Mesenchymal stem cell (in vitro differentiated cells and primary cell): ENCODE measurements at regions not wholly inside any gene's neighbourhood (a gene's known extent, or its start where the extent isn't known, plus 50 kb on each side); places are given as distances from the start of the nearest gene placed in this dataset.

Experiments used
- DNase-seq: peaks from one replicate; pipeline ENCODE4 v3.0.0-alpha.2; 2013
- H2AFZ ChIP-seq: one replicate; pipeline ENCODE4 v1.6.1; 2013; ENCODE audit warnings: low read depth, mild to moderate bottlenecking, control low read depth, inconsistent platforms, low read length, moderate library complexity
- H2AK5ac ChIP-seq: 2 replicates; pipeline ENCODE4 v1.6.1; 2013; ENCODE audit warnings: low read length, moderate library complexity, mild to moderate bottlenecking, inconsistent platforms; ENCODE audit not compliant: severe bottlenecking
- H2BK120ac ChIP-seq: one replicate; pipeline ENCODE4 v1.6.1; 2013; ENCODE audit warnings: low read depth, mild to moderate bottlenecking, inconsistent platforms, low read length, moderate library complexity
- H2BK12ac ChIP-seq, 2 experiments: one replicate each; pipeline ENCODE4 v1.6.1; 2013; ENCODE audit warnings: inconsistent platforms in 2 of 2, low read length in 2 of 2, mild to moderate bottlenecking in 2 of 2, moderate library complexity in 2 of 2, control low read depth in 1 of 2
- H2BK15ac ChIP-seq: one replicate; pipeline ENCODE4 v1.6.1; 2013; ENCODE audit warnings: mild to moderate bottlenecking, low read depth, inconsistent platforms; ENCODE audit not compliant: poor library complexity, severe bottlenecking
- H2BK5ac ChIP-seq: 2 replicates; pipeline ENCODE4 v1.6.1; 2013; ENCODE audit warnings: low read depth, mild to moderate bottlenecking, low read length, control low read depth, inconsistent platforms; ENCODE audit not compliant: poor library complexity, severe bottlenecking
- H3K14ac ChIP-seq, 2 experiments: one replicate each; pipeline ENCODE4 v1.6.1; 2013; ENCODE audit warnings: inconsistent platforms in 2 of 2, low read length in 2 of 2, control low read depth in 1 of 2, mild to moderate bottlenecking in 1 of 2, moderate library complexity in 1 of 2
- H3K18ac ChIP-seq, 2 experiments: one replicate each; pipeline ENCODE4 v1.6.1; 2013; ENCODE audit warnings: inconsistent platforms in 2 of 2, low read length in 2 of 2, control low read depth in 1 of 2, low read depth in 1 of 2, mild to moderate bottlenecking in 1 of 2
- H3K23ac ChIP-seq, 2 experiments: one replicate each; pipeline ENCODE4 v1.6.1; 2013; ENCODE audit warnings: inconsistent platforms in 2 of 2, low read length in 2 of 2, mild to moderate bottlenecking in 2 of 2, moderate library complexity in 2 of 2, control low read depth in 1 of 2
- H3K27ac ChIP-seq: 2 replicates; pipeline ENCODE4 v1.5.1; 2013; ENCODE audit warnings: mild to moderate bottlenecking, moderate library complexity, low read length, control low read depth, inconsistent platforms; ENCODE audit not compliant: poor library complexity, severe bottlenecking
- H3K27me3 ChIP-seq, 2 experiments: 2 replicates each; pipeline versions ENCODE4 v1.6.1 to v1.7.0; 2013; ENCODE audit warnings: low read length in 2 of 2, mild to moderate bottlenecking in 2 of 2, moderate library complexity in 2 of 2, control low read depth in 1 of 2, inconsistent platforms in 1 of 2; ENCODE audit not compliant: control insufficient read depth in 1 of 2, insufficient read depth in 1 of 2
- H3K36me3 ChIP-seq, 2 experiments: 2 replicates each; pipeline versions ENCODE4 v1.6.1 to v1.7.0; 2013; ENCODE audit warnings: low read length in 2 of 2, control low read depth in 1 of 2, inconsistent platforms in 1 of 2, low read depth in 1 of 2, mild to moderate bottlenecking in 1 of 2; ENCODE audit not compliant: insufficient read depth in 2 of 2, control insufficient read depth in 1 of 2
- H3K4ac ChIP-seq, 2 experiments: one replicate each; pipeline ENCODE4 v1.6.1; 2013; ENCODE audit warnings: inconsistent platforms in 2 of 2, low read length in 2 of 2, mild to moderate bottlenecking in 2 of 2, moderate library complexity in 2 of 2, control low read depth in 1 of 2, low read depth in 1 of 2
- H3K4me1 ChIP-seq: 2 replicates; pipeline ENCODE4 v1.6.1; 2013; ENCODE audit warnings: low read depth, low read length, control low read depth; ENCODE audit not compliant: control insufficient read depth, insufficient read depth
- H3K4me2 ChIP-seq: 2 replicates; pipeline ENCODE4 v1.6.1; 2013; ENCODE audit warnings: low read length, mild to moderate bottlenecking, inconsistent platforms; ENCODE audit not compliant: poor library complexity, severe bottlenecking
- H3K4me3 ChIP-seq, 2 experiments: 2 replicates each; pipeline versions ENCODE4 v1.5.1 to v1.7.0; 2013; ENCODE audit warnings: low read length in 2 of 2, mild to moderate bottlenecking in 2 of 2, control low read depth in 1 of 2, low read depth in 1 of 2; ENCODE audit not compliant: insufficient read depth in 1 of 2
- H3K79me1 ChIP-seq: replicated peaks from 2 replicates; pipeline ENCODE4 v1.6.1; 2013; ENCODE audit warnings: mild to moderate bottlenecking, control low read depth, low read length, inconsistent platforms; ENCODE audit not compliant: poor library complexity, severe bottlenecking
- H3K9ac ChIP-seq: 2 replicates; pipeline ENCODE4 v1.7.0; 2013; ENCODE audit warnings: mild to moderate bottlenecking, low read length, moderate library complexity
- H3K9me3 ChIP-seq: 2 replicates; pipeline ENCODE4 v1.7.0; 2013; ENCODE audit warnings: mild to moderate bottlenecking, low read length; ENCODE audit not compliant: control insufficient read depth
- H4K8ac ChIP-seq: one replicate; pipeline ENCODE4 v1.6.1; 2013; ENCODE audit warnings: inconsistent platforms, mild to moderate bottlenecking, low read length, moderate library complexity
- H4K91ac ChIP-seq: one replicate; pipeline ENCODE4 v1.6.1; 2013; ENCODE audit warnings: mild to moderate bottlenecking, low read length, inconsistent platforms
- WGBS: methylation state at CpG from one replicate; pipeline ENCODE4 v1.1.7; 2013; ENCODE audit warnings: mixed read lengths; 5-methylcytosine and 5-hydroxymethylcytosine counted together

DNA sequence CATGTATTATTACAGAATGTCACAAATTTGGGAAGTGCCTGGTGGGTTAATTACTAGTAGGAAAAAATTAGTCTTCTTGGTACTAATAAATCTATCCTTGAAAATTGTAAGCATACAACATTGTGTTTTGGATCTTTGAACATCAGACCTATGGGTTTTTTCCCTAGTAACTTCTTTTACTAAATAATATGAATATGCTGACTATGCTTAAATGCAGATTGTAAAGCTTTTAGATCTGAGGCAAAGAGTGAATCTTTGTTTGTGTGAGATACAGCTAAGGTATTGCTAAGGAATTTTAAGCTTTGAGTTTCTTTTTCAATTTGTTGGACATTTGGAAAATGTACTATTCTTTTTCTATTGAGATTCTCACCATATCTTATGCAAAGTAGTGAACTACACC is 390.6 kb upstream of the CCNH start:
- no peak overlapping the region for H2BK15ac ChIP-seq
- no peak overlapping the region for H3K23ac ChIP-seq
- no peak overlapping the region for H3K14ac ChIP-seq
- no peak overlapping the region for H3K27ac ChIP-seq
- H3K4me2 ChIP-seq = no peak overlapping the region
- no peaks in the 10 kb centered on the region for H3K79me1 ChIP-seq
- H3K4ac ChIP-seq = no peak overlapping the region
- no peak overlapping the region for H2BK120ac ChIP-seq
- H3K9ac ChIP-seq = no peak overlapping the region
- H2BK12ac ChIP-seq = no peak overlapping the region
- H2AK5ac ChIP-seq = no peak overlapping the region
- H4K8ac ChIP-seq = no peak overlapping the region
- H3K36me3 ChIP-seq = no peaks in the 10 kb centered on the region
- no peak for DNase-seq
- H3K4me1 ChIP-seq = no peaks in the 10 kb centered on the region
- H2AFZ ChIP-seq = no peak overlapping the region
- no peak overlapping the region for H2BK5ac ChIP-seq
- H4K91ac ChIP-seq = no peak overlapping the region
- H3K4me3 ChIP-seq = no peak overlapping the region
- H3K9me3 ChIP-seq = peaks cover 8% of the 10 kb centered on the region
- H3K18ac ChIP-seq = no peak overlapping the region
- no peaks in the 10 kb centered on the region for H3K27me3 ChIP-seq

GRCh38 chr5:87791869-87792268 is 379.1 kb upstream of the CCNH start:
- no peak overlapping the region for H3K27ac ChIP-seq
- no peak overlapping the region for H3K14ac ChIP-seq
- no peaks in the 10 kb centered on the region for H3K9me3 ChIP-seq
- no peak overlapping the region for H3K4me2 ChIP-seq
- H2BK12ac ChIP-seq = no peak overlapping the region
- no peak overlapping the region for H3K18ac ChIP-seq
- no peak overlapping the region for H3K23ac ChIP-seq
- no peak overlapping the region for H3K9ac ChIP-seq
- no peak overlapping the region for H3K4me3 ChIP-seq
- H2BK15ac ChIP-seq = no peak overlapping the region
- H2BK120ac ChIP-seq = no peak overlapping the region
- no peak for DNase-seq
- H2BK5ac ChIP-seq = no peak overlapping the region
- no peaks in the 10 kb centered on the region for H3K36me3 ChIP-seq
- no peak overlapping the region for H2AK5ac ChIP-seq
- peaks cover 0 to 5% of the 10 kb centered on the region in 2 experiments for H3K27me3 ChIP-seq
- 64% methylated on average over 3 of the region's 4 CpGs for WGBS
- H2AFZ ChIP-seq = no peak overlapping the region
- no peak overlapping the region for H4K91ac ChIP-seq
- no peaks in the 10 kb centered on the region for H3K79me1 ChIP-seq
- H4K8ac ChIP-seq = no peak overlapping the region
- H3K4me1 ChIP-seq = no peaks in the 10 kb centered on the region
- no peak overlapping the region for H3K4ac ChIP-seq

- Histone ChIP-seq H3K9ac (no peak overlapping the region), H3K36me3 (no peaks in the 10 kb centered on the region), H3K9me3 (no peaks in the 10 kb centered on the region), H3K4me3 (no peak overlapping the region), H2BK120ac (no peak overlapping the region), H3K14ac (no peak overlapping the region), H3K4ac (no peak overlapping the region), H2BK12ac (no peak overlapping the region), H3K27ac (no peak overlapping the region), H3K79me1 (no peaks in the 10 kb centered on the region), H2BK15ac (no peak overlapping the region), H3K4me1 (no peaks in the 10 kb centered on the region), H3K4me2 (no peak overlapping the region), H4K91ac (no peak overlapping the region), H2BK5ac (no peak overlapping the region), H3K18ac (no peak overlapping the region), H3K27me3 (no peaks in the 10 kb centered on the region), H3K23ac (no peak overlapping the region), H4K8ac (no peak overlapping the region), H2AFZ (no peak overlapping the region), H2AK5ac (no peak overlapping the region)
- WGBS = 40% methylated on average over 1 of the region's 2 CpGs
- no peak for DNase-seq
Observed at GRCh38 chr5:87788416-87788815, 375.7 kb upstream of the CCNH start.

- Histone ChIP-seq H3K36me3 (no peaks in the 10 kb centered on the region), H4K8ac (no peak overlapping the region), H3K9ac (no peak overlapping the region), H2BK12ac (no peak overlapping the region), H3K4me2 (no peak overlapping the region), H2BK15ac (no peak overlapping the region), H2AK5ac (no peak overlapping the region), H3K18ac (no peak overlapping the region), H3K27ac (no peak overlapping the region), H3K23ac (no peak overlapping the region), H3K27me3 (no peaks in the 10 kb centered on the region), H3K4me1 (no peaks in the 10 kb centered on the region), H3K14ac (no peak overlapping the region), H3K4ac (no peak overlapping the region), H3K79me1 (no peaks in the 10 kb centered on the region), H4K91ac (no peak overlapping the region), H2BK5ac (no peak overlapping the region), H2AFZ (no peak overlapping the region), H3K4me3 (no peak overlapping the region), H2BK120ac (no peak overlapping the region), H3K9me3 (no peaks in the 10 kb centered on the region)
- WGBS = no CpG with 5 or more reads among the region's 2 CpGs
- no peak for DNase-seq
Observed at GRCh38 chr5:87787625-87788256, 375.0 kb upstream of the CCNH start.
